ENCODE measurements at regions not wholly inside any gene's neighbourhood (a gene's known extent, or its start where the extent isn't known, plus 50 kb on each side); places are given as distances from the start of the nearest gene placed in this dataset.
A peak's percentile ranks its signal among the peaks of the same experiment; 100 is the strongest.

DNA sequence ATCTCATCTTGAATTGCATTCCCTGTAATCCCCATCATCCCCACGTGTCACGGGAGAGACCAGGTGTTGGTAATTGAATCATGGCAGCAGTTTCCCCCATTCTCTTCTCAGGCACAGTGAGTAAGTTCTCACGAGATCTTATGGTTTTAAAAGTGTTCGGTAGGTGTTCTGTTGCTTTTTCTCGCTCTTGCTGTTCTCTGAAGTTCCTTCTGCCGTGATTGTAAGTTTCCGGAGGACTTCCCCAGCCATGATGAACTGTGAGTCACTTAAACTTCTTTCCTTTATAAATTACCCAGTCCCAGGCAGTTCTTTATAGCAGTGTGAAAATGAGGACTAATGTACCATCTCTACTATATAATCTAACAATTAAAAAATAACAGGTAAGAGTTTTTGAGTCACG, 409.9 kb upstream of the NRXN1 start:
- H3K27me3 ChIP-seq (replicated peaks; ENCODE audit: insufficient read depth, low read depth, low read length, poor library complexity), result peaks cover 3% of the 10 kb centered on the region
- H3K4me1 ChIP-seq (ENCODE audit: insufficient read depth, low read length, poor library complexity, severe bottlenecking), result no peaks in the 10 kb centered on the region
- no TSS peak for BruUV-seq (replicated peaks)
- no peak for TF ChIP-seq EZH2 (IDR thresholded peaks at IDR 0.05; ENCODE audit: borderline replicate concordance, low read depth, low read length, poor library complexity, severe bottlenecking)
- TF ChIP-seq, protein P1, sequence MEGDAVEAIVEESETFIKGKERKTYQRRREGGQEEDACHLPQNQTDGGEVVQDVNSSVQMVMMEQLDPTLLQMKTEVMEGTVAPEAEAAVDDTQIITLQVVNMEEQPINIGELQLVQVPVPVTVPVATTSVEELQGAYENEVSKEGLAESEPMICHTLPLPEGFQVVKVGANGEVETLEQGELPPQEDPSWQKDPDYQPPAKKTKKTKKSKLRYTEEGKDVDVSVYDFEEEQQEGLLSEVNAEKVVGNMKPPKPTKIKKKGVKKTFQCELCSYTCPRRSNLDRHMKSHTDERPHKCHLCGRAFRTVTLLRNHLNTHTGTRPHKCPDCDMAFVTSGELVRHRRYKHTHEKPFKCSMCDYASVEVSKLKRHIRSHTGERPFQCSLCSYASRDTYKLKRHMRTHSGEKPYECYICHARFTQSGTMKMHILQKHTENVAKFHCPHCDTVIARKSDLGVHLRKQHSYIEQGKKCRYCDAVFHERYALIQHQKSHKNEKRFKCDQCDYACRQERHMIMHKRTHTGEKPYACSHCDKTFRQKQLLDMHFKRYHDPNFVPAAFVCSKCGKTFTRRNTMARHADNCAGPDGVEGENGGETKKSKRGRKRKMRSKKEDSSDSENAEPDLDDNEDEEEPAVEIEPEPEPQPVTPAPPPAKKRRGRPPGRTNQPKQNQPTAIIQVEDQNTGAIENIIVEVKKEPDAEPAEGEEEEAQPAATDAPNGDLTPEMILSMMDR (conservative IDR thresholded peaks at IDR 0.05; ENCODE audit: low read depth, low read length), result no peak
- CTCF ChIA-PET, result no interaction called here
- no peaks in the 10 kb centered on the region for H3K9me3 ChIP-seq (ENCODE audit: low read depth, low read length, poor library complexity, severe bottlenecking)
- POLR2A ChIA-PET (ENCODE audit: low non-redundant PET), result no interaction called here
- no peak overlapping the region for H3K27ac ChIP-seq (ENCODE audit: low read depth, low read length, poor library complexity, severe bottlenecking)
- no peaks in the 10 kb centered on the region for H3K36me3 ChIP-seq (ENCODE audit: insufficient read depth, low read length, poor library complexity, severe bottlenecking)
- no peak for DNase-seq (ENCODE audit: low spot score)
- no peak overlapping the region for H3K4me3 ChIP-seq (ENCODE audit: low read depth, low read length, poor library complexity, severe bottlenecking)
- intact Hi-C loops (cut with micrococcal nuclease; ENCODE audit: unreplicated experiment), result no loop called here

DNA sequence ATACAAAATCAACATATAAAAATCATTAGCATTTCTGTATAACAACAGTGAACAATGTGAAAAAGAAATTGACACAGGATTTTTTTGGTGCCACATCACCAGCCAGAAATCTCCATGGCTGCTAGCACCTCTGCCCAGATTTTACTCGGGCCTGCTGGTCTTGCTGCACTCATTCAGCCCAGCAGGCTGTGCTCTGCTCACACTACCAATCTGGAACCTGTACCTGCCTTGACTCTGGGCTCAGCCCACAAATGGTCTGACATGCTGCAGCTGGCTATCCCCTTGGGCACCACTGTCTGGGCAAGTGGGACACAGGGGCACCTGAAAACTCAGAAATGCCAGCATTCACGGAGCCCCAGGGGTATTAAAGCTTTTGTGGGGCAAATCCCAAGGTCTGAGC, 392.5 kb upstream of the NRXN1 start:
- peak; percentile 12 for DNase-seq (ENCODE audit: low spot score)
- BruUV-seq (replicated peaks), result no TSS peak
- Histone ChIP-seq H3K4me1 (ENCODE audit: insufficient read depth, low read length, poor library complexity, severe bottlenecking) (no peaks in the 10 kb centered on the region), H3K9me3 (ENCODE audit: low read depth, low read length, poor library complexity, severe bottlenecking) (no peaks in the 10 kb centered on the region), H3K36me3 (ENCODE audit: insufficient read depth, low read length, poor library complexity, severe bottlenecking) (no peaks in the 10 kb centered on the region), H3K27me3 (replicated peaks; ENCODE audit: insufficient read depth, low read depth, low read length, poor library complexity) (no peaks in the 10 kb centered on the region), H3K27ac (ENCODE audit: low read depth, low read length, poor library complexity, severe bottlenecking) (no peak overlapping the region), H3K4me3 (ENCODE audit: low read depth, low read length, poor library complexity, severe bottlenecking) (no peak overlapping the region)
- POLR2A ChIA-PET (ENCODE audit: low non-redundant PET), result no interaction called here
- intact Hi-C loops (cut with micrococcal nuclease; ENCODE audit: unreplicated experiment), result no loop called here
- CTCF ChIA-PET, result no interaction called here
- no peak for TF ChIP-seq EZH2 (IDR thresholded peaks at IDR 0.05; ENCODE audit: borderline replicate concordance, low read depth, low read length, poor library complexity, severe bottlenecking)
- TF ChIP-seq, protein P1 (conservative IDR thresholded peaks at IDR 0.05; ENCODE audit: low read depth, low read length), result peak; percentile 35; the same call in 1 of the 2 replicates

DNA sequence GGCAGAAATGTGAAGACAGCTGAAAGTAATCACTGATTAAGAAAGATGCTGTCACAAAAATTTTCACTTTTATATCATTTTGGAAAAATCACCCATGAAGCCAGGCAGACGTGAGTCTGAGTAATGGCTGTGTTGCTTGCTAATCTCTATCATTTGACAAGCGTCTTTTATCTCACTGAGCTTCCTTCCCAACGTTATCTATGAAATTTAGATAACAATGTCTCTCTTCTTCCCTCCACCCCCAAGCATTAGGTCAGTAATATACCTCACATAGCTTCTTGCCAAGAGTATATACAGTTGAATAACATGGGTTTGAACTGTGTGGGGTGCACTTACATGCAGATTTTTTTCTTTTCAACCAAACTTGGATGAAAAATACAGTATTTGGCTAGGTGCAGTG, 388.6 kb upstream of the NRXN1 start:
- Histone ChIP-seq H3K36me3 (ENCODE audit: insufficient read depth, low read length, poor library complexity, severe bottlenecking) (no peaks in the 10 kb centered on the region), H3K4me1 (ENCODE audit: insufficient read depth, low read length, poor library complexity, severe bottlenecking) (no peaks in the 10 kb centered on the region), H3K27me3 (replicated peaks; ENCODE audit: insufficient read depth, low read depth, low read length, poor library complexity) (no peaks in the 10 kb centered on the region), H3K27ac (ENCODE audit: low read depth, low read length, poor library complexity, severe bottlenecking) (no peak overlapping the region), H3K4me3 (ENCODE audit: low read depth, low read length, poor library complexity, severe bottlenecking) (no peak overlapping the region), H3K9me3 (ENCODE audit: low read depth, low read length, poor library complexity, severe bottlenecking) (no peaks in the 10 kb centered on the region)
- BruUV-seq (replicated peaks), result no TSS peak
- no peak for DNase-seq (ENCODE audit: low spot score)
- intact Hi-C loops (cut with micrococcal nuclease; ENCODE audit: unreplicated experiment), result no loop called here
- CTCF ChIA-PET, result no interaction called here
- TF ChIP-seq, protein P1 (conservative IDR thresholded peaks at IDR 0.05; ENCODE audit: low read depth, low read length), result no peak
- TF ChIP-seq EZH2 (IDR thresholded peaks at IDR 0.05; ENCODE audit: borderline replicate concordance, low read depth, low read length, poor library complexity, severe bottlenecking), result no peak
- POLR2A ChIA-PET (ENCODE audit: low non-redundant PET), result no interaction called here
